Activated CD4-positive, alpha-beta T cell treated with anti-CD3 and anti-CD28 coated beads for 36 hours (primary cell): ENCODE measurements at regions not wholly inside any gene's neighbourhood (a gene's known extent, or its start where the extent isn't known, plus 50 kb on each side); places are given as distances from the start of the nearest gene placed in this dataset.

ENCODE experiments used
- ATAC-seq: fragments of 200-7000 bp; cut with Tn5 transposase; one replicate; pipeline ENCODE4 v1.10.0; 2021; ENCODE audit warnings: mild to moderate bottlenecking, moderate library complexity
- CTCF ChIA-PET: fragments of 350-600 bp; sonication (Branson Sonifier 250); formaldehyde crosslinking; loops from one replicate; lab custom pipeline; 2021; ENCODE audit warnings: antibody characterized with exemption; lab: Charles Lee
- POLR2A ChIA-PET: fragments of 350-600 bp; sonication (Branson Sonifier 250); formaldehyde crosslinking; loops from one replicate; lab custom pipeline; 2021; ENCODE audit warnings: antibody characterized with exemption, inconsistent platforms; lab: Charles Lee
- DNase-seq: peaks from one replicate; pipeline ENCODE4 v3.0.0-alpha.2; 2020
- H3K27ac Mint-ChIP-seq: one replicate; pipeline ENCODE4 v1.8.0; 2021; ENCODE audit warnings: mixed read lengths
- H3K27me3 Mint-ChIP-seq: one replicate; pipeline ENCODE4 v1.8.0; 2021; ENCODE audit warnings: mixed read lengths
- H3K36me3 Mint-ChIP-seq: one replicate; pipeline ENCODE4 v1.8.0; 2021; ENCODE audit warnings: low read depth, mixed read lengths
- H3K4me1 Mint-ChIP-seq: one replicate; pipeline ENCODE4 v1.8.0; 2021; ENCODE audit warnings: mixed read lengths
- H3K4me3 Mint-ChIP-seq: one replicate; pipeline ENCODE4 v1.8.0; 2021; ENCODE audit warnings: mild to moderate bottlenecking, moderate library complexity, mixed read lengths
- H3K9me3 Mint-ChIP-seq: one replicate; pipeline ENCODE4 v1.8.0; 2021; ENCODE audit warnings: low read depth, mixed read lengths
- intact Hi-C, 2 experiments: fragments of 100-400 bp; cut with DNase I in 1 of 2; cut with micrococcal nuclease in 1 of 2; formaldehyde crosslinking; loops; one replicate each; pipeline versions ENCODE4 v1.14.2 to v1.15.1; 2022 to 2024; cut with DNase I, micrococcal nuclease

DNA sequence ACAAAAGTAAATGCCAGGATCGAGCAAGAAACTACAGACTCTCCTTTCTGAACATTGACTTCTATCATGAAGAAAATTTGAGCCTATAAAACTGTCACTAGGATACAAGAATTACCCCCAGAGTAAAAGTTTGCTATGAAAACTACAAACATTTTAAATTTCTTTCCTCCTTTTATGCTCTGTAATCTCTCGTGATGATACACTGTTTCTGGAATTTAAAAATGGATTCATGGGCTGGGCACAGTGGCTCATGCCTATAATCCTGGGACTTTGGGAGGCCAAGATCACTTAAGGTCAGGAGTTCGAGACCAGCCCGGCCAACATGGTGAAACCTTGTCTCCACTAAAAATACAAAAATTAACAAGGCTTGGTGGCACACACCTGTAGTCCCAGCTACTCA, 181.3 kb downstream of the ZNF281 start:
- no peaks in the 10 kb centered on the region for H3K9me3 Mint-ChIP-seq
- POLR2A ChIA-PET: no interaction called here
- CTCF ChIA-PET: interaction anchor here (1.0 kb wide), 1 partner anchor 89 kb away, joined by 3 read pairs; no protein-coding TSS in a partner anchor
- H3K27ac Mint-ChIP-seq: no peak overlapping the region
- intact Hi-C loops: no loop called here
- no peak overlapping the region for H3K4me3 Mint-ChIP-seq
- DNase-seq (no peak), ATAC-seq (no peak)
- no peaks in the 10 kb centered on the region for H3K27me3 Mint-ChIP-seq
- H3K4me1 Mint-ChIP-seq: peaks cover 17% of the 10 kb centered on the region
- no peaks in the 10 kb centered on the region for H3K36me3 Mint-ChIP-seq

DNA sequence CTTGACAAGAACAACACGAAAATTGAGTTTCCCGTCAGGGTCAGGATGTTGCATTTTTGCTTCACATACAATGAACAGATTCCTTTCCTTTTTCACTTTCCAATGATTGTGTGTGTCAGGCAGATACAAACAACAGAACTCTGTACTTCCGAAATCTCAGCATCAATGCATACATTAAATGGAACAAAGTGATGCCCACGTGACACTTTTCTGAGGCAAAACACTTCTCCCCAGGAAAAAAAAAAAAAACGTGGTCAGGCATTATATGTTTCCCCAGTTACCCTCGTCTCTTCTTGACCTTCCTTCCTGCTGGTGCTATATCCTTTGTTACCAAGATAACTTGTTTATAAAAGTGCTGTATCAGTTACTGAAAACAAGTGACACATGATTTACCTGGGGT, 181.8 kb downstream of the ZNF281 start:
- DNase-seq: no peak
- Mint-ChIP-seq H3K4me1 (peaks cover 17% of the 10 kb centered on the region), H3K27me3 (no peaks in the 10 kb centered on the region), H3K27ac (no peak overlapping the region), H3K9me3 (no peaks in the 10 kb centered on the region), H3K36me3 (no peaks in the 10 kb centered on the region), H3K4me3 (no peak overlapping the region)
- intact Hi-C loops: no loop called here
- CTCF ChIA-PET: no interaction called here
- ATAC-seq: no peak
- POLR2A ChIA-PET: no interaction called here
